ENCODE measurements at regions not wholly inside any gene's neighbourhood (a gene's known extent, or its start where the extent isn't known, plus 50 kb on each side); places are given as distances from the start of the nearest gene placed in this dataset.

DNA sequence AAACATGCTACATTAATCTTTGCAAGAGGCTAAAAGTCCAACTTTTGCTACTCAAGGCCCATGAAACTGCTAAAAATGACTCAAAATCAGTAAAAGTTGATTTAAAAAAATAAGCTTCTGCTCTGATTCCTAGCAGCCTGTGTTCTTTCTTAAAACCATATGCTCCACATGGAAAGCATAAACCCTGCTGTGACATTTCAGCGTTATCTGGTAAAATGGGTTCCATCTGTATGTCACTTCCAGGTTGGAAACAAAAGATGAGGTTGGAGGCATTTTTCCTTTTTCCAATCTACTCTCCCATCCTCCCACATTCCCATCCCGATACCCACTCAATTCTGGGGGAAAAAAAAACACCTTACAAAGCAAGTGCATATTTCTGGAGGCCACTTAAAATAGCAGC is 439.5 kb downstream of the NEBL start:
- Mint-ChIP-seq H3K4me1 (peaks cover 20% of the 10 kb centered on the region), H3K27me3 (ENCODE audit: low read depth) (no peaks in the 10 kb centered on the region), H3K4me3 (no peak overlapping the region), H3K36me3 (ENCODE audit: low read depth) (no peaks in the 10 kb centered on the region), H3K27ac (peak overlapping the region; percentile 1 to 33 (median 31)), H3K9me3 (peaks cover 14% of the 10 kb centered on the region)
- TF ChIP-seq, protein P1, sequence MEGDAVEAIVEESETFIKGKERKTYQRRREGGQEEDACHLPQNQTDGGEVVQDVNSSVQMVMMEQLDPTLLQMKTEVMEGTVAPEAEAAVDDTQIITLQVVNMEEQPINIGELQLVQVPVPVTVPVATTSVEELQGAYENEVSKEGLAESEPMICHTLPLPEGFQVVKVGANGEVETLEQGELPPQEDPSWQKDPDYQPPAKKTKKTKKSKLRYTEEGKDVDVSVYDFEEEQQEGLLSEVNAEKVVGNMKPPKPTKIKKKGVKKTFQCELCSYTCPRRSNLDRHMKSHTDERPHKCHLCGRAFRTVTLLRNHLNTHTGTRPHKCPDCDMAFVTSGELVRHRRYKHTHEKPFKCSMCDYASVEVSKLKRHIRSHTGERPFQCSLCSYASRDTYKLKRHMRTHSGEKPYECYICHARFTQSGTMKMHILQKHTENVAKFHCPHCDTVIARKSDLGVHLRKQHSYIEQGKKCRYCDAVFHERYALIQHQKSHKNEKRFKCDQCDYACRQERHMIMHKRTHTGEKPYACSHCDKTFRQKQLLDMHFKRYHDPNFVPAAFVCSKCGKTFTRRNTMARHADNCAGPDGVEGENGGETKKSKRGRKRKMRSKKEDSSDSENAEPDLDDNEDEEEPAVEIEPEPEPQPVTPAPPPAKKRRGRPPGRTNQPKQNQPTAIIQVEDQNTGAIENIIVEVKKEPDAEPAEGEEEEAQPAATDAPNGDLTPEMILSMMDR (IDR thresholded peaks at IDR 0.05; ENCODE audit: unreplicated experiment in 3 of 3): no peak

DNA sequence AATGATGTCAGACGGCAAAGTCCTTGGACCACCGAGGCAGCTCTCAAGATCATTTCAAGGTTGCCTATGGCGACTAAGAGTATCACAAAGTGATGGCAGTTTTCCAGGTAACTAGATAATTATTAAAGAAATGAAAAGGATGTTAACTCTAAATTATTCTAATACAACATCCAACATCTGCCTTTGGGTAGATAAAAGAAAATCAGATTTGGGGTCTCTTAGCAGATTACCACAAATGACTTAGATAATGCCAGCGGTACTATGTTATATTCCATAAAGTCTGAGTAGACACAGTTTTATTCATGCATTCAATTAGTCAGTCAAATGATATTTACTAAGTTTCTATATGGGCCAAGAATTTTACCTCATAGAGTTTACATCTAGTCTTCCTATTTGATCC is 441.3 kb downstream of the NEBL start:
- Mint-ChIP-seq H3K27me3 (ENCODE audit: low read depth) (no peaks in the 10 kb centered on the region), H3K4me3 (no peak overlapping the region), H3K4me1 (peaks cover 20% of the 10 kb centered on the region), H3K9me3 (peaks cover 8% of the 10 kb centered on the region), H3K36me3 (ENCODE audit: low read depth) (no peaks in the 10 kb centered on the region), H3K27ac (peak overlapping the region in 2 of 3 experiments; percentile 39 to 74)
- TF ChIP-seq, protein P1 (IDR thresholded peaks at IDR 0.05; ENCODE audit: unreplicated experiment in 3 of 3): no peak

DNA sequence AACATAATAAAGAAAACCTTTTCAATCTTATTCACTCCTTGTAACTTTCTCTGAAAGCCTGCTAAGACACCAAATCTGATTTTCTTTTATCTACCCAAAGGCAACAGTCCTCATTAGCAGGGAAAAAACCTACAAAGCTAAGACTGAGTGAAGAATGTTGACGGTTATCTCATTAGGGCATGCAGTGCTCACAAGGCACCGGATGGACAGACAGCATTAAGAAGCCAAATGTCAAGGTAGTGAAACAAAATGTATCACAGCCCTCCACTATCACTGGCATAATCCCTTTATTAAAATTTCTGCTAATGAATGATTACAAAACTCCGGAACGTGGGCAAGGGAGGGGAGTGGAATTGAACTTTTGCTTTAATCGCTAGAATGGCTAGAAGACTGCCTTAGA is 442.8 kb downstream of the NEBL start:
- TF ChIP-seq, protein P1 (IDR thresholded peaks at IDR 0.05; ENCODE audit: unreplicated experiment in 3 of 3): no peak
- peaks cover 4% of the 10 kb centered on the region for H3K9me3 Mint-ChIP-seq

DNA sequence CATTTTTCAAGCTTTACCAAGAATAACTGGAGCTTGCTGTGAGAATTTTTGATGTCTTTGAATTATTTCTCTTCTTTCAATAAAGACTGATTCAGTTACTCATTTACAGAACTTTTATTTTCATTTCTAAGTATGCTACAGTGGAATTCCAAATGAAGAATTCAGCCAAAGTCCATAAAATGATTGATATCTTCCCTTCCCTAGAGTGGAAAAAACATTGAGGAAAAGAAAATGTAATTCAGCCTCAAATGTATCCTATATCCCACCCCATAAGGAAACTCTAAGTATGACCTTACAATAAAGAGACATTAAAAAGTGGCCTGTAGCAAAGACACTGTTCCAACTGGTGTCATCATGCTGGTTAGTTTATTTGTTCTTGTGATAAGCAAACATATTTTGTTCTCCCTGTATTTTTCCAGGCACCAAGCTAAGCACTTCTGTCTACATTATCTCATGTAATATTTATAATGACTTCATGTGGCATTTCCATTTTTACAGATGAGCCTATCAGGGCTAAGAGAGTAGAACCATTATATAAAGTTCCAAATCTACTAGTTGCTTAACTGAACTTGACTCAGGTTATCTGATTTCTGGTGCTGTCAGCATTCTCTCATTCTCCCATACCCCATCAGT is 450.4 kb downstream of the NEBL start:
- H3K9me3 Mint-ChIP-seq: no peaks in the 10 kb centered on the region
- H3K27me3 Mint-ChIP-seq (ENCODE audit: low read depth): no peaks in the 10 kb centered on the region
- H3K36me3 Mint-ChIP-seq (ENCODE audit: low read depth): no peaks in the 10 kb centered on the region
- H3K27ac Mint-ChIP-seq: peak overlapping the region in 2 of 3 experiments; percentile 0 to 8
- no peak overlapping the region for H3K4me3 Mint-ChIP-seq
- H3K4me1 Mint-ChIP-seq: peaks cover 6% of the 10 kb centered on the region
- TF ChIP-seq, protein P1 (IDR thresholded peaks at IDR 0.05; ENCODE audit: unreplicated experiment in 3 of 3): no peak

More for the DNA sequence above, 442.8 kb downstream of the NEBL start:
- no peaks in the 10 kb centered on the region for H3K27me3 Mint-ChIP-seq (ENCODE audit: low read depth)
- H3K27ac Mint-ChIP-seq: peak overlapping the region in 1 of 3 experiments; percentile 43
- H3K4me3 Mint-ChIP-seq: no peak overlapping the region
- no peaks in the 10 kb centered on the region for H3K36me3 Mint-ChIP-seq (ENCODE audit: low read depth)
- peaks cover 20% of the 10 kb centered on the region for H3K4me1 Mint-ChIP-seq

DNA sequence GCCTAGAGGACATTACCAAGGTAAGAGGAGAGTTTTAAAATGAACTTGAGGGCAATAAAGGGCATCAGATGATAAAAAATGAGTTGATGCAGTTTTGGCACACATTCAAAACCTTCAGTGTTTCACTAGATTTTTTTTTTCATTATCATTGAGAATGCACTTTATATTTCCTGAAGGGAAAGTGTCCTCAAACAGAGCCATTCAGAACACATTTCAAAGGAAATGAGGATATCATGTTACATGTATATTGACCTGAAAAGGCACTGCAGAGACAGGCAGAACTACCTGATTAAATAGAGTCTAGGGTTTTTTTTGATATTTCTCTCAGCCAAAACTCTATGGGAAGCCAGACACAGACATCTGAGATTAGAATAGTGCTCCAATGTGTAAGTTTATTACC is 454.0 kb downstream of the NEBL start:
- Mint-ChIP-seq H3K4me1 (peaks cover 6% of the 10 kb centered on the region), H3K4me3 (no peak overlapping the region), H3K27ac (no peak overlapping the region), H3K36me3 (ENCODE audit: low read depth) (no peaks in the 10 kb centered on the region), H3K27me3 (ENCODE audit: low read depth) (no peaks in the 10 kb centered on the region), H3K9me3 (peaks cover 23% of the 10 kb centered on the region)
- TF ChIP-seq, protein P1 (IDR thresholded peaks at IDR 0.05; ENCODE audit: unreplicated experiment in 3 of 3): no peak

DNA sequence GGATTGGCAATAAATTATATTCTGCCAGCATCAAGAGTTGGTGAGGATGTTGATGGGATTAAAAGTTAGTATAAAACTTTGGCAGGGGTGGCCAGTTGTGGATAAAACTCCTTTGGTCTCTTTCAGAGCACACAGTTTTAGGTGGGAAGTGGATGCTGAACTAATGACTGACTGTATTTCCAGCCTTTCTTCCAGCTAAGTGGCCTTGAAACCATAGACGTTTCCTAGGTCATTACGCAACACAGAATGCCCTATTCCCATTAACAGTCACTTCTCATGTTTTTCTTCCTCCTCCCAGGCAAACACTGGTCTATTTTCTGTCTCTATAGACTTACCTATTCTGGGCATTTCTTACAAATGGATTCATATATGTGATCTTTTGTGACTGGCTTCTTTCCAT is 467.4 kb downstream of the NEBL start:
- Mint-ChIP-seq H3K4me1 (no peaks in the 10 kb centered on the region), H3K9me3 (peaks cover 24% of the 10 kb centered on the region), H3K27me3 (ENCODE audit: low read depth) (no peaks in the 10 kb centered on the region), H3K27ac (no peak overlapping the region), H3K36me3 (ENCODE audit: low read depth) (peaks cover under 1% of the 10 kb centered on the region), H3K4me3 (no peak overlapping the region)
- TF ChIP-seq, protein P1 (IDR thresholded peaks at IDR 0.05; ENCODE audit: unreplicated experiment in 3 of 3): no peak

Data from nephron (organoid).